H9 (cell line): ENCODE measurements at regions not wholly inside any gene's neighbourhood (a gene's known extent, or its start where the extent isn't known, plus 50 kb on each side); places are given as distances from the start of the nearest gene placed in this dataset.

Experiments
- DNase-seq: peaks from one replicate; pipeline ENCODE4 v3.0.0-alpha.2; 2017
- H2AFZ ChIP-seq: one replicate; pipeline ENCODE4 v1.6.1; 2013; ENCODE audit warnings: mild to moderate bottlenecking, low read length, control low read depth, moderate library complexity
- H2AK5ac ChIP-seq: 2 replicates; pipeline ENCODE4 v1.6.1; 2013; ENCODE audit warnings: low read length, control low read depth, mixed read lengths; ENCODE audit not compliant: insufficient read length
- H2BK120ac ChIP-seq: one replicate; pipeline ENCODE4 v1.6.1; 2013; ENCODE audit warnings: low read depth, mild to moderate bottlenecking, low read length, control low read depth, inconsistent platforms; ENCODE audit not compliant: poor library complexity, severe bottlenecking
- H2BK12ac ChIP-seq: 2 replicates; pipeline ENCODE4 v1.6.1; 2013; ENCODE audit warnings: low read length, control low read depth, mixed read lengths, low read depth; ENCODE audit not compliant: insufficient read length
- H2BK15ac ChIP-seq: 2 replicates; pipeline ENCODE4 v1.6.1; 2013; ENCODE audit warnings: low read depth, low read length, control low read depth
- H2BK20ac ChIP-seq: one replicate; pipeline ENCODE4 v1.6.1; 2013; ENCODE audit warnings: low read depth, mild to moderate bottlenecking, low read length, control low read depth, inconsistent platforms; ENCODE audit not compliant: poor library complexity, severe bottlenecking
- H2BK5ac ChIP-seq: 2 replicates; pipeline ENCODE4 v1.6.1; 2013; ENCODE audit warnings: low read length, control low read depth, mixed read lengths; ENCODE audit not compliant: insufficient read length
- H3K14ac ChIP-seq: 2 replicates; pipeline ENCODE4 v1.6.1; 2013; ENCODE audit warnings: low read length, control low read depth; ENCODE audit not compliant: insufficient read depth
- H3K18ac ChIP-seq: 2 replicates; pipeline ENCODE4 v1.6.1; 2013; ENCODE audit warnings: low read depth, mild to moderate bottlenecking, mixed read lengths, low read length, control low read depth; ENCODE audit not compliant: insufficient read length
- H3K23ac ChIP-seq: 2 replicates; pipeline ENCODE4 v1.6.1; 2013; ENCODE audit warnings: low read length, control low read depth, mixed read lengths, low read depth; ENCODE audit not compliant: insufficient read length
- H3K23me2 ChIP-seq: 2 replicates; pipeline ENCODE4 v1.6.1; 2013; ENCODE audit warnings: low read depth, mild to moderate bottlenecking, mixed read lengths, low read length, control low read depth; ENCODE audit not compliant: insufficient read length, poor library complexity, severe bottlenecking
- H3K27ac ChIP-seq: 2 replicates; pipeline ENCODE4 v1.5.1; 2013; ENCODE audit warnings: low read length, control low read depth, mixed read lengths, low read depth; ENCODE audit not compliant: insufficient read length
- H3K27me3 ChIP-seq: 2 replicates; pipeline ENCODE4 v1.6.1; 2013; ENCODE audit warnings: low read length, control low read depth, inconsistent platforms; ENCODE audit not compliant: insufficient read depth
- H3K4ac ChIP-seq: 2 replicates; pipeline ENCODE4 v1.6.1; 2013; ENCODE audit warnings: low read depth, mild to moderate bottlenecking, control low read depth, inconsistent platforms, low read length, moderate library complexity
- H3K4me1 ChIP-seq: 2 replicates; pipeline ENCODE4 v1.6.1; 2013; ENCODE audit warnings: low read length, control low read depth, inconsistent platforms; ENCODE audit not compliant: insufficient read depth
- H3K4me2 ChIP-seq: 2 replicates; pipeline ENCODE4 v1.6.1; 2013; ENCODE audit warnings: low read length, control low read depth, mixed read lengths; ENCODE audit not compliant: insufficient read length, insufficient read depth
- H3K56ac ChIP-seq: 2 replicates; pipeline ENCODE4 v1.6.1; 2013; ENCODE audit warnings: low read depth, mild to moderate bottlenecking, mixed read lengths, low read length, control low read depth; ENCODE audit not compliant: insufficient read length
- H3K79me1 ChIP-seq: 2 replicates; pipeline ENCODE4 v1.6.1; 2013; ENCODE audit warnings: low read depth, mild to moderate bottlenecking, moderate library complexity, low read length, control low read depth, inconsistent platforms; ENCODE audit not compliant: insufficient read depth, poor library complexity, severe bottlenecking
- H3K79me2 ChIP-seq: 2 replicates; pipeline ENCODE4 v1.6.1; 2013; ENCODE audit warnings: low read length, control low read depth, inconsistent platforms; ENCODE audit not compliant: insufficient read depth
- H3K9ac ChIP-seq: 2 replicates; pipeline ENCODE4 v1.6.1; 2013; ENCODE audit warnings: low read length, control low read depth, mixed read lengths; ENCODE audit not compliant: insufficient read length; ENCODE audit errors: extremely low read depth
- H3K9me3 ChIP-seq: one replicate; pipeline ENCODE4 v1.6.1; 2013; ENCODE audit warnings: low read depth, low read length, inconsistent platforms; ENCODE audit not compliant: control insufficient read depth
- H3T11ph ChIP-seq: one replicate; pipeline ENCODE4 v1.6.1; 2013; ENCODE audit warnings: mild to moderate bottlenecking, low read length, control low read depth, inconsistent platforms
- H4K20me1 ChIP-seq: one replicate; pipeline ENCODE4 v1.6.1; 2013; ENCODE audit not compliant: control insufficient read depth, insufficient read length, insufficient read depth
- H4K5ac ChIP-seq: 2 replicates; pipeline ENCODE4 v1.6.1; 2013; ENCODE audit warnings: low read depth, mild to moderate bottlenecking, mixed read lengths, low read length, control low read depth; ENCODE audit not compliant: insufficient read length
- H4K8ac ChIP-seq: replicated peaks from 2 replicates; pipeline ENCODE4 v1.6.1; 2013; ENCODE audit warnings: low read length, control low read depth, mixed read lengths, low read depth; ENCODE audit not compliant: insufficient read length
- H4K91ac ChIP-seq: 2 replicates; pipeline ENCODE4 v1.6.1; 2013; ENCODE audit warnings: low read depth, mild to moderate bottlenecking, moderate library complexity, mixed read lengths, low read length, control low read depth; ENCODE audit not compliant: insufficient read length
- H3K27ac Mint-ChIP-seq, 3 experiments: 2 replicates in 2 of 3; 3 replicates in 1 of 3; pipeline ENCODE4 v1.8.0; 2020 to 2021; ENCODE audit warnings: mixed read lengths in 3 of 3, mild to moderate bottlenecking in 1 of 3, moderate library complexity in 1 of 3
- H3K27me3 Mint-ChIP-seq: 2 replicates; pipeline ENCODE4 v1.8.0; 2021; ENCODE audit warnings: low read depth, mild to moderate bottlenecking, moderate library complexity, mixed read lengths
- H3K36me3 Mint-ChIP-seq, 3 experiments: 2 replicates in 2 of 3; 3 replicates in 1 of 3; pipeline ENCODE4 v1.8.0; 2020 to 2021; ENCODE audit warnings: low read depth in 3 of 3, mixed read lengths in 3 of 3; ENCODE audit not compliant: insufficient read depth in 1 of 3
- H3K4me1 Mint-ChIP-seq, 2 experiments: 2 replicates each; pipeline ENCODE4 v1.8.0; 2020; ENCODE audit warnings: mixed read lengths in 2 of 2
- H3K4me3 Mint-ChIP-seq, 2 experiments: 2 replicates in 1 of 2; 3 replicates in 1 of 2; pipeline ENCODE4 v1.8.0; 2020 to 2021; ENCODE audit warnings: mild to moderate bottlenecking in 2 of 2, mixed read lengths in 2 of 2, moderate library complexity in 1 of 2
- H3K9me3 Mint-ChIP-seq, 2 experiments: 2 replicates in 1 of 2; 3 replicates in 1 of 2; pipeline ENCODE4 v1.8.0; 2020; ENCODE audit warnings: mild to moderate bottlenecking in 2 of 2, mixed read lengths in 2 of 2, moderate library complexity in 1 of 2
- CTCF ChIP-seq: fragments of 200-600 bp; sonication (generic); conservative IDR thresholded peaks from 3 replicates; pipeline ENCODE4 v1.8.0; 2021; ENCODE audit warnings: antibody characterized with exemption, mild to moderate bottlenecking
- WGBS: extraction: QIAGEN DNeasy Blood & Tissue Kit; methylation state at CpG from one replicate; pipeline ENCODE4 v1.1.7; 2013; ENCODE audit warnings: missing lambda C conversion rate, low lambda C conversion rate, mixed read lengths; ENCODE audit not compliant: insufficient read length; ENCODE audit errors: extremely low coverage; 5-methylcytosine and 5-hydroxymethylcytosine counted together

DNA sequence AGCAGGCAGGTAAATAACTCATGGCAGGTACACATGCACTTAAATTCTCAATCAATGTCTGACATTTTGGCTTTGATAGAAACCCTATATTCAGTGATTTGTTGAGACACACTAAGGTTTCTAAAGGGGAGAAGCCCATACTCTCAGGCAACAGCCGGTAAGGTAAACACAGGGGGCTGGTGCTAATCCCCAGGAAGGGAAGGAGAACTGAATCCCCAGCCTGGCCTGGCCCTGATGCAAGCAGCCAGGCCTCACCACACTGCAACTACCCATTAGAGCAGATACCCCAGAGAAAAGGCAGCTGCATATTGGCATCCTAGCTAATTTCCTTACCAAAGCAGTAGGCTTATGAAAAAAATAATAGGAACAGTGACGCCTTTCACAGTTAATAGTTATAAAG lies 116.5 kb upstream of the LRRC7 start:
- Mint-ChIP-seq H3K4me3 (no peak overlapping the region), H3K4me1 (peaks cover 11 to 12% of the 10 kb centered on the region in 2 experiments), H3K27me3 (0 out of 2 replicates have a peak, but pooled peaks cover 1% of the 10 kb centered on the region), H3K27ac (0 out of 7 replicates have a peak overlapping the region, but pooled peaks of 1 of the 3 experiments have one; percentile 54), H3K36me3 (peaks cover 0 to 6% (median 2%) of the 10 kb centered on the region in 3 experiments; a peak in 1 of 7 replicates), H3K9me3 (peaks cover 2 to 16% of the 10 kb centered on the region in 2 experiments; a peak in 4 of 5 replicates)
- H3K18ac ChIP-seq, result no peak overlapping the region
- no peak overlapping the region for H2BK20ac ChIP-seq
- no peaks in the 10 kb centered on the region for H3K79me2 ChIP-seq
- no peaks in the 10 kb centered on the region for H3K27me3 ChIP-seq
- no peaks in the 10 kb centered on the region for H3K9me3 ChIP-seq
- H2BK120ac ChIP-seq, result no peak overlapping the region
- H3K79me1 ChIP-seq, result no peaks in the 10 kb centered on the region
- peak overlapping the region; percentile 65; the same call in 1 of the 2 replicates for H3K14ac ChIP-seq
- H3K4ac ChIP-seq, result no peak overlapping the region
- no peak overlapping the region for H3K23ac ChIP-seq
- H3K23me2 ChIP-seq, result no peaks in the 10 kb centered on the region
- TF ChIP-seq CTCF, result no peak
- H3K56ac ChIP-seq, result no peak overlapping the region
- no peak overlapping the region for H2AK5ac ChIP-seq
- H3T11ph ChIP-seq, result no peak overlapping the region
- no peak overlapping the region for H2BK15ac ChIP-seq
- no peaks in the 10 kb centered on the region for H3K4me1 ChIP-seq
- H4K91ac ChIP-seq, result no peak overlapping the region
- no peak overlapping the region for H4K5ac ChIP-seq
- no peak overlapping the region for H2AFZ ChIP-seq
- no CpG with 5 or more reads among the region's 2 CpGs for WGBS
- H4K8ac ChIP-seq, result no peak overlapping the region
- H4K20me1 ChIP-seq, result no peaks in the 10 kb centered on the region
- no peak overlapping the region for H2BK12ac ChIP-seq
- H2BK5ac ChIP-seq, result no peak overlapping the region
- no peak overlapping the region for H3K9ac ChIP-seq
- peak; percentile 30 for DNase-seq
- no peak overlapping the region for H3K4me2 ChIP-seq
- H3K27ac ChIP-seq, result no peak overlapping the region
